Endothelial cell of hepatic sinusoid (primary cell): ENCODE measurements at regions not wholly inside any gene's neighbourhood (a gene's known extent, or its start where the extent isn't known, plus 50 kb on each side); places are given as distances from the start of the nearest gene placed in this dataset.
"Not testable (repeated sequence)": the region's sequence is repeated elsewhere in the genome, so short reads cannot be mapped to it uniquely, and the experiment has no call there.

ENCODE experiments used
- in situ Hi-C: cut with HindIII; loops from 2 replicates; pipeline ENCODE4 v1.10.0; 2017; ENCODE audit warnings: low sequenced_read_pairs

GRCh38 chr4:101670897-101671296, 119.6 kb upstream of the BANK1 start:
- in situ Hi-C loops: no loop called here

DNA sequence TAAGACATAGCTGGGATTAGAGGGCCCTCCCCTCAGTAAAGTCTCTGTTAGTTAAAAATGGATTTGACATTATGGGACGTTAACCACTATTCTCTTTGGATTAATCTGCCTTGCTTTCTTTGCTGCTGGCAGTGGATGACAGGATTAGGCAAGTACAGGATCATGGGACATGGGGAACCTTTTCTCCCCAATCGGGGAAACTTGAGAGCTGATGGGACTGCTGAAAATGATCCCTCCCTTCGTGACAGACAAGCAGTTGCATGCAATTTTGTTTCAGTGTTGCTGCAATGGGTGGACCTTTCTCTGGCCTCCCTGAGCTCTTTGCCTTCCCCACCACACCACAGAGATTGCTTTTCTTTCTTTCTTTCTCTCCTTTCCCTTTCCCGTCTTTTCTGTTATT, 120.2 kb upstream of the BANK1 start:
- in situ Hi-C loops: no loop called here

- in situ Hi-C loops: no loop called here
Measured at GRCh38 chr4:101669832-101670188, 120.7 kb upstream of the BANK1 start.

- in situ Hi-C loops: no loop called here
Measured at GRCh38 chr4:101669138-101669831, 121.2 kb upstream of the BANK1 start.

- in situ Hi-C loops: no loop called here
Measured at GRCh38 chr4:101667348-101667747, 123.2 kb upstream of the BANK1 start.

GRCh38 chr4:101660607-101661006, 129.9 kb upstream of the BANK1 start:
- in situ Hi-C loops: no loop called here

GRCh38 chr4:101655857-101656256, 134.7 kb upstream of the BANK1 start:
- in situ Hi-C loops: no loop called here

GRCh38 chr4:101655005-101655404, 135.5 kb upstream of the BANK1 start:
- in situ Hi-C loops: no loop called here

- in situ Hi-C loops: no loop called here
Measured at GRCh38 chr4:101651778-101652177, 138.8 kb upstream of the BANK1 start.

- in situ Hi-C loops: no loop called here
Measured at GRCh38 chr4:101649790-101650515, 140.6 kb upstream of the BANK1 start.

DNA sequence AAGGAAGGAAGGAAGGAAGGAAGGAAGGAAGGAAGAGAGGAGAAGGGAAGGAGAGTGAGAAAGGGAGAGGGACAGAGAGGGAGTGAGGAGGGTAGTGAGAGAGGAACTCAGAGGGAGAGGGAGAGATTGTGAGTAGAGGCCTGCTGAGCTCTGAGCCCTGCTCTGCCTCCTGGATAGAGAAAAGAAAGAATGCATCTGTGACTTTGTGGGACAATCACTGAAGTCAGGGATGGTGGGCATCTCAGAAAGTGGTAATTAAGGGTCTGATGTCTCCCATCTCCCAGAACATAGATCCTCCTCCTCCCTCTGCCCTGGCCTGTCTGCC, 142.9 kb upstream of the BANK1 start:
- in situ Hi-C loops: no loop called here

DNA sequence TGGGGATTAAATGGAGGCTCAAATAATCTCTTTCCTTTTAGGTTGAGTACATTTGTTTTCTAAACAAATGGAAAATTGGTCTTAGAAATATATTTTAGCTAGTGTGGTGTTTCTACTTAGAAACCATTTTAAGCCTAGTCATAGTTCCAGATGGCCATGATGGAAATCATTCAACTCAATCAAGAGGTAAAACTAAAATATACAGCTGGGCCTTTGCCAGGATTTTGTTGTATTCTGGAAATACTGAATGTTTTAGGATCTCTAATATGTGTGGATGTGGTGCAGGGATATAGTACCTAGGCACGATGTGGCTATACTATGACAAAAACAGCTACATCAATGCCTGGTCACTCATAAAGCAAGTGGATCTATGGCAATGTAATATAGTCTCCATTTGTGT, 146.0 kb upstream of the BANK1 start:
- in situ Hi-C loops: no loop called here

GRCh38 chr4:101643186-101643837, 147.2 kb upstream of the BANK1 start:
- in situ Hi-C loops: no loop called here

GRCh38 chr4:101632766-101633165, 157.8 kb upstream of the BANK1 start:
- in situ Hi-C loops: not testable (repeated sequence)

DNA sequence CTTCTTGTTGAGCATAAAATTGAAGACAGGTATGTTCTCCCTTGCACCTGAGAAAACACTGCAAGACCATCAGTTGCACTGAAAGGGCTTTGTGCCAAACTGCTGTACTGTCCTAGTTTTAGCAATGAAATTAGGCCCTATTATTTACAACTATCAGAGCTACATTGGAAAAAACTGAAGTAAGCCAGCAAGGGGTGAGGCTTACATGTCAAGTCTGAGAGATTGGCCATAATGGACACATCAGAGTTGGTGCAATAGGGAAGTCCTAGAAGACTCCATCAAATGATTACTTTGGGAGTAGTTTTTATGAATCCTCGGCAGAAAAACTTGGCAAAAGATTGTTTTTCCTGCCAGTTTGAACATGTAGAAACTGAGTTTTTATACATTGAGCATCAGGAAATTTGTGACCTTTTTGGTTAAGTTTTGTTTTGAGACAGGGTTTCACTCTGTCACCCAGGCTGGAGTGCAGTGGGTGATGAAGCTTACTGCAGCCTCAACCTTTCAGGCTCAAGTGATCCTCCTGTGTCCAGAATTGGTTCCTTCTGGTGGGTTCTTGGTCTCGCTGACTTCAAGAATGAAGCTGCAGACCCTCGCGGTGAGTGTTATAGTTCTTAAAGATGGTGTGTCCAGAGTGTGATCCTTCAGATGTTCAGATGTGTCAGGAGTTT, 160.1 kb upstream of the BANK1 start:
- in situ Hi-C loops: no loop called here

- in situ Hi-C loops: no loop called here
Measured at GRCh38 chr4:101621120-101621519, 169.4 kb upstream of the BANK1 start.

- in situ Hi-C loops: no loop called here
Measured at GRCh38 chr4:101615652-101616051, 174.9 kb upstream of the BANK1 start.

DNA sequence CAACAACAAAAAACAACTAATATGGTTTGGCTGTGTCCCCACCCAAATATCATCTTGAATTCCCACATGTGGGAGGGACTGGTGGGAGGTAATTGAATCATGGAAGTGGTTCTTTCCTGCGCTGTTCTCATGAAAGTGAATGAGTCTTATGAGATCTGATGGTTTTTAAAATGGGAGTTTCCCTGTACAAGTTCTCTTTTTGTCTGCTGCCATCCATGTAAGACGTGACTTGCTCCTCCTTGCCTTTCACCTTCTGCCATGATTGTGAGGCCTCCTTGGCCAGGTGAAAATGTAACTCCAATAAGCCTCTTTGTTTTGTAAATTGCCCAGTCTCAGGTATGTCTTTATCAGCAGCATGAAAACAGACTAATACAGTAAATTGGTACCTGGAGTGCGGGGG, 183.5 kb upstream of the BANK1 start:
- in situ Hi-C loops: not testable (repeated sequence)

GRCh38 chr4:101604976-101605375, 185.6 kb upstream of the BANK1 start:
- in situ Hi-C loops: no loop called here

- in situ Hi-C loops: no loop called here
Measured at GRCh38 chr4:101600287-101600686, 190.2 kb upstream of the BANK1 start.

DNA sequence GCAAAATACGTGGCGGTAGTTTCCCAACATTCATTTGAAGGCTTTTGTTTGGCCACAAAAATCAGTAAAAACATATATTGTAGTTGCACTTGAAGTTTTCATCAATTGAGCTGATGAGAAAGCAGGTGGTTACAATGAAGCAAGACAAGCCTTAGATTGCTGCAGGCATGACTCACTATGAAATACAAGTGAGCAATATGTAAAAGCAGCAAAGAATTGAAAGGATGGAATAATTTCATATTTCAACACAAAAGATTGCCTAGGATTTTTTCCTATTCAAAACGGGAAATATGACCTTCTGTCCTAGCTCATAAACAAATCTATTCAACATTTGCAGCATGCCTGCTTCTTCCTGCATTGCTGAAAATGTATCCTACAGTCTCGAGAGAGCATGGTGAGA, 190.9 kb upstream of the BANK1 start:
- in situ Hi-C loops: no loop called here
